Left hindlimb (tissue), 1 donor: ENCODE measurements at regions not wholly inside any gene's neighbourhood (a gene's known extent, or its start where the extent isn't known, plus 50 kb on each side); places are given as distances from the start of the nearest gene placed in this dataset.
"Not testable (repeated sequence)": the region's sequence is repeated elsewhere in the genome, so short reads cannot be mapped to it uniquely, and the experiment has no call there.

ENCODE experiments used
- DNase-seq: peaks from one replicate; pipeline ENCODE4 v3.0.0-alpha.2; 2018

GRCh38 chr20:48528346-48528745 lies 299.5 kb downstream of the PREX1 start:
- DNase-seq: no peak

GRCh38 chr20:48527771-48528170 lies 300.0 kb downstream of the PREX1 start:
- DNase-seq: no peak

- no peak for DNase-seq
Observed at GRCh38 chr20:48526936-48527335, 300.9 kb downstream of the PREX1 start.

GRCh38 chr20:48525400-48525799 lies 302.4 kb downstream of the PREX1 start:
- DNase-seq: no peak

- no peak for DNase-seq
Observed at GRCh38 chr20:48524582-48524981, 303.2 kb downstream of the PREX1 start.

GRCh38 chr20:48523191-48523995 lies 304.4 kb downstream of the PREX1 start:
- DNase-seq: peak; percentile 55

- DNase-seq: no peak
Observed at GRCh38 chr20:48521121-48521520, 306.7 kb downstream of the PREX1 start.

GRCh38 chr20:48516196-48516595 lies 311.6 kb downstream of the PREX1 start:
- DNase-seq: peak; percentile 51

- DNase-seq: not testable (repeated sequence)
Observed at GRCh38 chr20:48514577-48514976, 313.2 kb downstream of the PREX1 start.

GRCh38 chr20:48512539-48512938 lies 315.3 kb downstream of the PREX1 start:
- not testable (repeated sequence) for DNase-seq

GRCh38 chr20:48505066-48505465 lies 322.7 kb downstream of the PREX1 start:
- not testable (repeated sequence) for DNase-seq

- no peak for DNase-seq
Observed at GRCh38 chr20:48503166-48503815, 324.5 kb downstream of the PREX1 start.

GRCh38 chr20:48502758-48503157 lies 325.0 kb downstream of the PREX1 start:
- no peak for DNase-seq

- DNase-seq: no peak
Observed at GRCh38 chr20:48502016-48502415, 325.8 kb downstream of the PREX1 start.

- not testable (repeated sequence) for DNase-seq
Observed at GRCh38 chr20:48500900-48501299, 326.9 kb downstream of the PREX1 start.

- not testable (repeated sequence) for DNase-seq
Observed at GRCh38 chr20:48498939-48499338, 328.9 kb downstream of the PREX1 start.

GRCh38 chr20:48498125-48498524 lies 329.7 kb downstream of the PREX1 start:
- not testable (repeated sequence) for DNase-seq

GRCh38 chr20:48493966-48494365 lies 333.8 kb downstream of the PREX1 start:
- DNase-seq: no peak

- DNase-seq: not testable (repeated sequence)
Observed at GRCh38 chr20:48493331-48493730, 334.5 kb downstream of the PREX1 start.

- no peak for DNase-seq
Observed at GRCh38 chr20:48492715-48493070, 335.1 kb downstream of the PREX1 start.

GRCh38 chr20:48492015-48492714 lies 335.6 kb downstream of the PREX1 start:
- no peak for DNase-seq

GRCh38 chr20:48490961-48491831 lies 336.6 kb downstream of the PREX1 start:
- DNase-seq: no peak

- DNase-seq: not testable (repeated sequence)
Observed at GRCh38 chr20:48490341-48490740, 337.5 kb downstream of the PREX1 start.
